Left renal pelvis (tissue), 4 donors: ENCODE measurements at regions not wholly inside any gene's neighbourhood (a gene's known extent, or its start where the extent isn't known, plus 50 kb on each side); places are given as distances from the start of the nearest gene placed in this dataset.

Experiments used
- DNase-seq, 4 donors: peaks; one replicate each; pipeline ENCODE4 v3.0.0-alpha.2; 2013; ENCODE audit warnings: low read depth in 4 of 4, low spot score in 3 of 4

DNA sequence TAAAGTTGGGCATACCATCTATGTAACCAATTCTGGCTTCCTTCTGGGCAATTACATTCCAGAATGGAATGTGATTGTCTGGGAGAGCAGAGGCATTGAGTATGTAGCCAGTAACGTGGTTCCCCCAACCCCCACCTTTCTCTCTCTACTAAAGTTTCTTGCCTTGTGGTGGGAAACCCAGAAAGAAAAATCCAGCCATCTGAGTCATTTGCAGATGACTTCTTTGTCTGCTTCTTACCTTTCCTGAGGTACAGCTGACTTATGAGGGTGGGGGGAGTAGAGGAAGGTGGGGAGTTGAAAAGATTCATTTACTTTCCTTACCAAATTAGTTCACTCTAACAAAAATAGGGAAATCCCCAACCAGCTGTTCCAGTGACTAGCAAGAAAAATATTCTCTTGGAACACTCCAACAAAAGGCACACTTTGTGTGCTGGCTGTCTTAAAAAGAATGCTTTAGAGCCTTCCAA lies 112.1 kb upstream of the FRMD6 start:
- DNase-seq, result no peak

DNA sequence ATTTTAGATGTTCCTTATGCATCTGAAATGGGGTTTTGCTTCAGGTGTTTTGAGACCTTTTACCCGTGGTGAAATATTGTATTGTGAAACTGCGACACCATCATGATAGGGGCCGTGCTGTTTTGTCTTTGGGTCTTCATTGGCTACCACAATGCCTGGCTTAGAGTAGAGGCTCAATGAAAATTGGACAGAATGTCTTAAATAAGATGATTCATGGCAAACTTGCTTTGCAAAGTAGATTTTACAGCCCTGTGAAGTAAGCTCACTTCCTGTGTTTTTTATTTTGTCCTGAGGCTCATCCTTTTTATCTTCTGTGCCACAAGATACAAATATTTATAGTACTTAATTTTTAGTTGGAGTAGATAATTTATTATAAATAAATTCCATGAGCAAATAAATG lies 111.3 kb upstream of the FRMD6 start:
- DNase-seq, result no peak

DNA sequence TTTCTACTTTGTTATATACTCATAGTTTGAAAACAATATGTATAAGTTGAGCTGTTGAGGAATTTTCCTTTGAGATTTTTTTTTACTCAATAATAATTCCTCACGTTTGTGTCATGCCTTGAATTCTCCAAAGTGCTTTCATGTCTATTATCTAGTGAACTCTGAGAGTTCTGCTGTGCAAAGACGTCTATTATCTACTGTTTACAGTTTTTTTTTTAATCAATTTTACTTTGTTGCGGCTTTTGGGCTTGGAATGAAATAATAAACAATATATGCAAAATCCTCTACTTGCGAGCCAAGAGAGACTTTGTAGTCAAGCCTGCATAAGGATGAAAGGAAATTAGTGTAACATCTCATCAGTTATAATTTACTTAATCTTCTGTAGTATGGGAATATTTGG lies 107.2 kb upstream of the FRMD6 start:
- DNase-seq, result no peak

DNA sequence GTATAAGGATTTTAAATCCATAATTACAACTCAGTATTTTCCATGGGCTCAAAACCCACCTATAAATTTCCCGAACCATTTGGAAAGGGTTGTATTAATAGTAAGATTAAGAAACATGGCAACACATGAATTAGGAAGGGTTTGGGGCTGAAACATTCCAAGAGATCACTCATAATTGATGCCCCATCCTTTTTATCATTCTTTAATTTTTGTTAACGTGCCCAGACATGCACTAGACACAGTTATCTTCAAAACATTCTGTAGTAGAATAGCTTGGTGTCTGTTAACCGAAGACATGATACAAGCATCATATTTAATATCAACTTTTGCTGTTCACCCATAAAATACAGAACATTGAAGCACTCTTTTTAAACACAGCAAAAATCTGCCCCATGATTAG lies 106.8 kb upstream of the FRMD6 start:
- no peak for DNase-seq

DNA sequence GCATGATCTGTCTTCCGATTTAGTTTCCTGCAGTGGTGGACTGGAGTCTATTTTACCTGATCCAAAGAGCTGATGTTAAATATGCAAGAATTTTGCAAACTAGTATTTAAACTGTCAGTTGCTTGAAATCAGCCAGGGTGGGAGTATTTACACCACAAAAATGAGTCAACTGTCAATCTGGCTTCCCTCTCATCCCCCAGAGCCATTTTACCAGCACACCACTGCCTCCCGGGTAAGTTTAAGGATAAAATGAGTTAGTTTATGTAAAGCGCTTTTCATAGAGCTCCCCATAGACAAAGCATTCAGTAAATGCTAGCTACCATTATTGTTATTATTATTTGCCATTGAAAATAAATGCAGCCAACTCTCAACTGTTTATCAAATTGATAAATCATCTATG lies 106.3 kb upstream of the FRMD6 start:
- DNase-seq, result no peak

DNA sequence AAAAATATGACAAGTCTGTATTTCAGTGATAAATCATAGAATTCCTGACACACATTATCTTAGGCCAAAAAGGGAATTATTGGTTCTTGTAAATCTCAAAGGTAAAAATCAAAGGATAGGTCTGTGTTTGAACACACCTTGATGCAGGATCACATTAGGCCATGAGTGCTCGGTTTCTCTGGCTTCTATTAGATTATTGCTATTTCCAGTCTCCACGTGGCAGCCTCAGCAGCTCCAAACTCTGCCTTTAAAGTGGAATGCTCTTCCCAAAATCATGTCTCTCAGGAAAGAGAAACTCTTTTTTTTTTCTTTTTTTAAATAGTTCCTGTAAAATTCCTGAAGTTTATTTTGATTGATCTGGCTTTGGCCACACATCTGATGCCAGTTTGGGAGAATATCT lies 105.6 kb upstream of the FRMD6 start:
- no peak for DNase-seq

GRCh38 chr14:51546603-51547258 lies 105.0 kb upstream of the FRMD6 start:
- DNase-seq, result no peak

GRCh38 chr14:51547260-51547659 lies 104.5 kb upstream of the FRMD6 start:
- DNase-seq, result peak in 2 of 4 donors; percentile 27 to 29

- no peak for DNase-seq
Measured at GRCh38 chr14:51547701-51548100, 104.0 kb upstream of the FRMD6 start.

GRCh38 chr14:51548187-51548586 lies 103.5 kb upstream of the FRMD6 start:
- DNase-seq, result no peak

DNA sequence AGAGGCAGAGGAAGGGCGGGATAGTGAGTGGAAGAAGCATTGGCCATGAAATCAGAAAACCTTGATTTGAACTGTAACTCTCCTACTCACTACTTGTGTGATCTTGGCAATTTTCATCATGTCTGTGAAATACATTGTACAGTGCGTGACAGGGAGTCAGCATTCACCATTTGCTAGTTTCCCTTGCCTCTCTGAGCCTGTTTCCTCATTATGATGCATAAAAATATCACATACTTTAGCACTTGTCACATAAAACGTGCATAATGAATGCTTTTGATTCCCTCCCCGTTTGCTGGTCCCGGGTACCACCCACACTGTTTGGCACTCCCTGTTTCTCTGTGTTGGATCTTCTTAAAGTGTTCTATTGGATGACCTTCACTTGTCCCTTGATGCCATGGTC lies 101.1 kb upstream of the FRMD6 start:
- DNase-seq, result no peak

- no peak for DNase-seq
Measured at GRCh38 chr14:51552275-51552674, 99.4 kb upstream of the FRMD6 start.

- no peak for DNase-seq
Measured at GRCh38 chr14:51552768-51553404, 98.8 kb upstream of the FRMD6 start.

GRCh38 chr14:51554339-51554920 lies 97.3 kb upstream of the FRMD6 start:
- no peak for DNase-seq

DNA sequence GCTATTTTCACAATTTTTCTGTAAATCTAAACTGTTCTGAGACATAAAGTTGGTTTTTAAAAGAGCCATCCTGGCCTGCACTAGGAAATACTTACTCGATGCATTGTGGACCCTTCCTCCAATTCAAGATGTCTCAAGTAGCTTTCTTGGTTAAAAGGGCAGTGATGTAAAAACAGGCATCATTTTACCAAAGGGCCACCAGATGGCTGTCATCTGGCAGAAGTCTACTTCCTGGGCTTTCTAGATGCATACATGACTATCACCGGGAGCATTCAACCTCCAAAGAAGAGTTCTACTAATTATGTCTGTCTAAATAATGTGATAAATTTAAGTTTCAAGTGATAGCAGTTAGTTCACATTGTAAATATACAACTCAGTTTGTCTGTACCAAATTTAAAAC lies 96.8 kb upstream of the FRMD6 start:
- no peak for DNase-seq

GRCh38 chr14:51561141-51561540 lies 90.6 kb upstream of the FRMD6 start:
- no peak for DNase-seq

DNA sequence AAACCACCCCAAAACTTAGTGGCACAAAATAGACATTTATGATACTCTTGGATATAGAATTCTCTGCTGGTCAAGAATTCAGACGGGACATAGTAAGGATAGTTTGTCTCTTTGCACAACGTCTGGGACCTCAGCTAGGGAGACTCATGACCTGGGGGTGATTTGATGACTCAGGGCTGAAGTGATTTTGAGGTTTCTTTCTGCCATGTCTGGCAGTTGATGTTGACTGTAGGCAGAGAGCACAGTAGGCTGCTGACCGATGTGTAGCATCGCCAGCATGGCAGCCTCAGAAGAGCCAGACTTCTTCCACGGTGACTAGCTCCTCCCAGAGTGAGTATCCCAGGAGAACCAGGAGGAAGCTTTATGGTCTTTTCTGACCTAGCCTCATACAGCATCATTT lies 88.9 kb upstream of the FRMD6 start:
- no peak for DNase-seq

DNA sequence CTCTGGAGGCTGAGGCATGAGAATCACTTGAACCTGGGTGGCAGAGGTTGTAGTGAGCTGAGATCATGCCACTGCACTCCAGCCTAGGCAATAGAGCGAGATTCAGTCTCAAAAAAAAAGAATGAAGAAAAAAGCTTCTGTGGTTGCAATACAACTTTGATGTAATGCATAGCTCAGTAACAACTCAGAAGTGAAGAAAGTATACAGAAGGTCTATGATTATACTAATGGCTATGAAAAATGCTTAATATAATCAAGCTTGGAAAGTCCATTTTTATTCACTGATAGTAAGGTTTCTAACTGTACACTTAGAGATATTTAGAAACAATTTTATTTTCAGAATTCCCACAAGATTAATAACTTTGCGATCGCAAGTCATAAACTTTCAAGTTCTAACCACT lies 88.2 kb upstream of the FRMD6 start:
- DNase-seq, result no peak

- no peak for DNase-seq
Measured at GRCh38 chr14:51564460-51564859, 87.2 kb upstream of the FRMD6 start.

DNA sequence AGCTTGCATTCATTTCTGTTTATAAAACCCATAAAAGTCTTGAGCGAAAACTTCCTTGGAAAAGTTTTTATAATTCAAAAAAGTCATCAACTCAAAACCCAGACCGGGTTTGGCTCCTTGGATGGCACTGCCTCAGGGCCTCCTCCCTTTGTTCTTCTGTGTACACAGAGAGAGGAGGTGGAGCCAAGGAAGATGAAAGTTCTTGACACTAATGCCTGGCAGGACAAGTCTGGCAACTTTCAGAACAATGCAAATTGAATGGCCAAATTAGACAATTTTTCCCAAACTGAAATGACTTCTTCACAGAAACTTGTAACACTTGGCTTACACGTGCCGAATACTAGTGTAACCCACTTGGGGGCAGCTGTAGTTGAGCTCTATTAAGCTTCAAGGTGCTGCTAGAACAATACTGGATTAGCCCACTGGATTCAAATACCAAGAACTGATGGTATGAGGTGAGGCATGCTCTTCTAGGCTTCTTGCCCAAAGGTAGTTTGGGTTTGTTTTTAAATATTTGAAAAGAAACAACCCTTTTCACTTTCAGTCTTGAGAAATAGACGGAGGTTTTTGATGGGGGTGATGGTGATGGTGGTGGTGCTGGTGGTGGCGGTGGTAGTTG lies 86.6 kb upstream of the FRMD6 start:
- no peak for DNase-seq

GRCh38 chr14:51566831-51567582 lies 84.7 kb upstream of the FRMD6 start:
- no peak for DNase-seq
